Amniotic stem cell (primary cell): ENCODE measurements at regions not wholly inside any gene's neighbourhood (a gene's known extent, or its start where the extent isn't known, plus 50 kb on each side); places are given as distances from the start of the nearest gene placed in this dataset.

Experiments used
- DNase-seq: peaks from one replicate; lab custom pipeline; 2025; lab: John Stamatoyannopoulos, UW

DNA sequence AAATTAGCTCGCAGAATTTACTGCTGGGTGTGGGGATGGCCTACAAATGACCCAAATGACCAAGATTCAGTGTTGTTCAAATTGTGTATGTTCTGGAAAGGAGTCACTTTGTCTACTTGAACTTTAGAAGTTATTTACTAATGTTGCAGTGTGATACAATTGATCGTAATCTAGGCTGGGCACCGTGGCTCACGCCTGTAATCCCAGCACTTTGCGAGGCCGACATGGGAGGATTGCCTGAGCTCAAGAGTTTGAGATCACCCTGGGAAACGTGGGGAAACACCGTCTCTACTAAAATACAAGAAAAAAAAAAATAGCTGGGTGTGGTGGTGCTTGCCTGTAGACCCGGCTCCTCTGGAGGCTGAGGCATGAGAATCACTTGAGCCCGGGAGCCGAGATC, 57.6 kb upstream of the TMPRSS2 start:
- DNase-seq = no peak

DNA sequence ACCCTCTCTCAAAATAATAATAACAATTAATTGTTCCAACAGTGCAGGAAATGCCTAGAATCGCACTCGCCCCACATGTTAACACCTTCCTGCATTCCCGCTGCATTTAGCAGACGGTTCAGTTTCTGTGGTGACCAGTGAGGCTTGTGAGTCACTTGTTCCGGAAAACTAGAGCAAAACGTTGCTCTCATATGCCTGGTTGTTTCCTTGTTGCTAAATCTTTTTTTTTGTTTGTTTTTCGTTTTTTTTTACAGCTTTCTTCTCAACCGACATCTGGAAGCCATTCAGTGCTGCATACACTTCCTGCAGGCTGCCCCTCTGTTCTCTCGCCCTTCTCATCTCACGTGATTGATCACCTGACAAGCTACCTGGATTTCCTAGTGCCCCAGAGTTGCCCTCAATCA, 56.9 kb upstream of the TMPRSS2 start:
- DNase-seq = peak; percentile 60

GRCh38 chr21:41562101-41563000, 54.4 kb upstream of the TMPRSS2 start:
- DNase-seq = no peak

DNA sequence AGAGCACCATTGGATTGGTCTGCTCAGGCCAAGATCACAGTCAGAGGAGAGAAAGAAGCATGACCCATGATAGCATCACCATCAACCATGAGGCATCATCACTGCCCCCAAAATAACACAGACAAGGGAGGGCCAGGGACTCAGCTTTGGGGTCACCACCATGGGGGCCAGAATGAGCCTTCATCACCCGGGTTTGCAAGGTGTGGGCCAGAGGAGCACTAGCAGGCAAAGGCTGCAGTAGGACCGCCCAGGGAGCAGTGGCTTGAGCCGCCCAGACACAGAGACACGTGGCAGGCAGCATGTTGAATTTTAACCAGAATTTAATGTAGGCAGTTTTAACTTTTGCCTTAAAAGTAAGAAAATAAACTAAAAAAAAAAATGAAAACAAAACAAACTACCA, 53.7 kb upstream of the TMPRSS2 start:
- no peak for DNase-seq

- no peak for DNase-seq
Observed at GRCh38 chr21:41560661-41561158, 52.8 kb upstream of the TMPRSS2 start.

DNA sequence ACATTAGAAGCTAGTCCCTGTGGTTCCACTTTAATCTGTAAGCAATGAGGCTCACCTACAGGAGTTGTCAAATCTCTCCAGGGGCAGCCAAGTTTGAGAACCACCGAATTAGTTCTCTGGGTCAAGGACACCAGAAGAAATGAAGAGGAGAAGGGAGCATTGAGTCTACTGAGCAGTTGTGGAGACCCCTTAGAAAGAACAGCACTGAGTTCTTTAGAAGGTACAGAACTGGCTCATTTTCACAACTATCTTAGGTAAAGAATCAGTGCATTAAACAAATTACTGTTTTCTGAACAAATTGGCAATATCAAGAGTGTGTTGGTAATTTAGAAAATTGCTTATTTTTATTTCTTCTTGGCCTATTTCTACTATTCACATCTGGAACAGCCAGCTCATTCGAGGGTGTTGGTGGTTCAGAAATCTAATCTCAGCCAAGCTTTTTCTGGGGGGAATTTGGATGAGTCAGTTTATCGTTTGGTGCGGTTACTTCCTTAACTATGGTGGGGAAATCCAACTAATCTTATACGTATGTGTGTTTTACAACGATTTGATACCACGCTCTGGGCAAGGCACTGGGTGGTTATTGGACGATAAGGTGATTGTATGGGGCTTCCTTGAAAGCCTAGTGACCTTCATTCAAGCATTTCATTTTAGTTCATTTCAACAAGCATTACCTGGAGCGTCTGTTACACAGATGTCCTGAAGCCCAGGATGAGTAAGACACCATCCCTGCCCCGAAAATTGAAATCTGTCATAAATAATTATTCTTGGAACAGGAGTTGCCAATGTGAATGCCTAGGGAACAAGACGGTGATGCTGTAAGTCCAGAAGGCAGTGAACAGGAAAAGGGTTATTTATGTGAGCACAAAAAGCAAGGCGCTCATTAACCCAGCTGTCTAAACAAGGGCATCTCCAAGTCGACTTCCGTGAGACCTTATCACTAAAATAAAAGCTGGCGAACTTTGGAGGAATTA, 52.0 kb upstream of the TMPRSS2 start:
- no peak for DNase-seq

DNA sequence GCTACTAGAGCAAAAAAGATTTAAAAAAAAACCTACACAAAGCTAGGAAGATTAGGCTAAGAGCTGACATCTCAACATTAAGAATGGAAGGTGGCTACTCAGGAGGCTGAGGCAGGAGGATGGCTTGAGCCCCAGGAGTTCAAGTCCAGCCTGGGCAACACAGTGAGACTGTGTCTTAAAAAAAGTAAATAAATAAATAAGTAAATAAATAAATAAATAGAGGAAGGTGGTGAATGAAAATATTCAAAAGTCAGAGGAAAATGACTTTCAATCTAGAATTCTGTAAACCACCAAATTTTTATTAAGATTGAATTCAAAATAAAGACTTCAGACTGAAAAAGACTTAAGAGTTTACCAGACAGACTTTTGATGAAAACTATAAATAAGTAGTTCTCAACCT, 50.9 kb upstream of the TMPRSS2 start:
- DNase-seq = no peak

- DNase-seq = no peak
Observed at GRCh38 chr21:41557884-41558283, 49.9 kb upstream of the TMPRSS2 start.
